ENCODE measurements at regions not wholly inside any gene's neighbourhood (a gene's known extent, or its start where the extent isn't known, plus 50 kb on each side); places are given as distances from the start of the nearest gene placed in this dataset.

- Histone ChIP-seq H3K4me2 (ENCODE audit: control insufficient read depth, extremely low read depth, insufficient read depth, low read depth, low read length) (no peak overlapping the region), H3K9me1 (ENCODE audit: control insufficient read depth, extremely low read depth, insufficient read depth, low read length) (no peaks in the 10 kb centered on the region), H3K79me2 (ENCODE audit: control insufficient read depth, insufficient read depth, low read length) (no peaks in the 10 kb centered on the region), H3K9me3 (ENCODE audit: control insufficient read depth, low read depth, low read length) (peaks cover 3% of the 10 kb centered on the region), H3K36me3 (ENCODE audit: control insufficient read depth in 2 of 2, extremely low read depth in 1 of 2, insufficient read depth in 2 of 2, low read length in 2 of 2) (no peaks in the 10 kb centered on the region), H2AFZ (ENCODE audit: control insufficient read depth, low read length) (no peak overlapping the region), H3K9ac (ENCODE audit: control insufficient read depth, extremely low read depth, insufficient read depth, low read length) (no peak overlapping the region), H3K4me3 (ENCODE audit: control insufficient read depth in 2 of 3, extremely low read depth in 1 of 3, insufficient read depth in 2 of 3, low read depth in 1 of 3, low read length in 3 of 3) (no peak overlapping the region), H3K27me3 (ENCODE audit: control insufficient read depth, extremely low read depth, insufficient read depth, low read length) (no peaks in the 10 kb centered on the region), H3K4me1 (ENCODE audit: control insufficient read depth, extremely low read depth, insufficient read depth, low read length) (no peaks in the 10 kb centered on the region), H3K27ac (ENCODE audit: control insufficient read depth, insufficient read depth, low read length) (no peak overlapping the region), H4K20me1 (ENCODE audit: control insufficient read depth, extremely low read depth, insufficient read depth, low read length) (no peaks in the 10 kb centered on the region)
- TF ChIP-seq CTCF (optimal IDR thresholded peaks at IDR 0.05 in 1 of 3, IDR thresholded peaks at IDR 0.05 in 1 of 3, conservative IDR thresholded peaks at IDR 0.05 in 1 of 3; ENCODE audit: extremely low read depth in 1 of 3, insufficient read depth in 2 of 3, low read length in 3 of 3): no peak
- no peak for TF ChIP-seq EZH2 (IDR thresholded peaks at IDR 0.05; ENCODE audit: low read length)
- dilution Hi-C loops (cut with MboI; ENCODE audit: extremely low pct_ligation_motif_present, low sequenced_read_pairs): no loop called here
- DNase-seq (ENCODE audit: low read depth, low spot score) (no peak), FAIRE-seq (no peak)
These were observed 1504.5 kb downstream of the DPP10 start for GRCh38 chr2:115946891-115947290.

GRCh38 chr2:115976916-115977315 lies 1534.5 kb downstream of the DPP10 start:
- TF ChIP-seq CTCF (optimal IDR thresholded peaks at IDR 0.05 in 1 of 3, IDR thresholded peaks at IDR 0.05 in 1 of 3, conservative IDR thresholded peaks at IDR 0.05 in 1 of 3; ENCODE audit: extremely low read depth in 1 of 3, insufficient read depth in 2 of 3, low read length in 3 of 3): no peak
- no peak for TF ChIP-seq EZH2 (IDR thresholded peaks at IDR 0.05; ENCODE audit: low read length)
- Histone ChIP-seq H3K9ac (ENCODE audit: control insufficient read depth, extremely low read depth, insufficient read depth, low read length) (no peak overlapping the region), H3K4me3 (ENCODE audit: control insufficient read depth in 2 of 3, extremely low read depth in 1 of 3, insufficient read depth in 2 of 3, low read depth in 1 of 3, low read length in 3 of 3) (no peak overlapping the region), H4K20me1 (ENCODE audit: control insufficient read depth, extremely low read depth, insufficient read depth, low read length) (no peaks in the 10 kb centered on the region), H3K27me3 (ENCODE audit: control insufficient read depth, extremely low read depth, insufficient read depth, low read length) (no peaks in the 10 kb centered on the region), H2AFZ (ENCODE audit: control insufficient read depth, low read length) (no peak overlapping the region), H3K79me2 (ENCODE audit: control insufficient read depth, insufficient read depth, low read length) (no peaks in the 10 kb centered on the region), H3K9me3 (ENCODE audit: control insufficient read depth, low read depth, low read length) (peaks cover 2% of the 10 kb centered on the region), H3K9me1 (ENCODE audit: control insufficient read depth, extremely low read depth, insufficient read depth, low read length) (no peaks in the 10 kb centered on the region), H3K4me1 (ENCODE audit: control insufficient read depth, extremely low read depth, insufficient read depth, low read length) (no peaks in the 10 kb centered on the region), H3K36me3 (ENCODE audit: control insufficient read depth in 2 of 2, extremely low read depth in 1 of 2, insufficient read depth in 2 of 2, low read length in 2 of 2) (no peaks in the 10 kb centered on the region), H3K4me2 (ENCODE audit: control insufficient read depth, extremely low read depth, insufficient read depth, low read depth, low read length) (no peak overlapping the region), H3K27ac (ENCODE audit: control insufficient read depth, insufficient read depth, low read length) (no peak overlapping the region)
- FAIRE-seq (no peak), DNase-seq (ENCODE audit: low read depth, low spot score) (no peak)
- dilution Hi-C loops (cut with MboI; ENCODE audit: extremely low pct_ligation_motif_present, low sequenced_read_pairs): no loop called here
